Jurkat, Clone E6-1 (cell line): ENCODE measurements at regions not wholly inside any gene's neighbourhood (a gene's known extent, or its start where the extent isn't known, plus 50 kb on each side); places are given as distances from the start of the nearest gene placed in this dataset.
"Not testable (repeated sequence)": the region's sequence is repeated elsewhere in the genome, so short reads cannot be mapped to it uniquely, and the experiment has no call there.

ENCODE experiments used
- DNase-seq: peaks from one replicate; pipeline ENCODE4 v3.0.0-alpha.2; 2011; ENCODE audit warnings: low read depth, low spot score
- H3K4me3 ChIP-seq: 2 replicates; pipeline ENCODE4 v1.5.1; 2011; ENCODE audit warnings: mild to moderate bottlenecking, low read length, control low read depth, moderate library complexity

GRCh38 chr2:60359569-60359968 lies 193.9 kb downstream of the BCL11A start:
- DNase-seq = peak; percentile 62
- no peak overlapping the region for H3K4me3 ChIP-seq

- no peak for DNase-seq
- no peak overlapping the region for H3K4me3 ChIP-seq
Measured at GRCh38 chr2:60358476-60358875, 195.0 kb downstream of the BCL11A start.

- no peak for DNase-seq
- no peak overlapping the region for H3K4me3 ChIP-seq
Measured at GRCh38 chr2:60357996-60358395, 195.5 kb downstream of the BCL11A start.

- no peak for DNase-seq
- no peak overlapping the region for H3K4me3 ChIP-seq
Measured at GRCh38 chr2:60356346-60356745, 197.1 kb downstream of the BCL11A start.

- peak; percentile 22 for DNase-seq
- H3K4me3 ChIP-seq = no peak overlapping the region
Measured at GRCh38 chr2:60355849-60356261, 197.6 kb downstream of the BCL11A start.

- no peak for DNase-seq
- H3K4me3 ChIP-seq = no peak overlapping the region
Measured at GRCh38 chr2:60354713-60355112, 198.7 kb downstream of the BCL11A start.

GRCh38 chr2:60353863-60354262 lies 199.6 kb downstream of the BCL11A start:
- H3K4me3 ChIP-seq = no peak overlapping the region
- DNase-seq = no peak

GRCh38 chr2:60353406-60353800 lies 200.1 kb downstream of the BCL11A start:
- DNase-seq = no peak
- H3K4me3 ChIP-seq = no peak overlapping the region

GRCh38 chr2:60352491-60353405 lies 200.7 kb downstream of the BCL11A start:
- DNase-seq = no peak
- H3K4me3 ChIP-seq = no peak overlapping the region

- no peak overlapping the region for H3K4me3 ChIP-seq
- DNase-seq = no peak
Measured at GRCh38 chr2:60351802-60352201, 201.7 kb downstream of the BCL11A start.

- DNase-seq = no peak
- H3K4me3 ChIP-seq = no peak overlapping the region
Measured at GRCh38 chr2:60351321-60351720, 202.1 kb downstream of the BCL11A start.

- H3K4me3 ChIP-seq = no peak overlapping the region
- no peak for DNase-seq
Measured at GRCh38 chr2:60350791-60351190, 202.7 kb downstream of the BCL11A start.

GRCh38 chr2:60347781-60348180 lies 205.7 kb downstream of the BCL11A start:
- no peak for DNase-seq
- no peak overlapping the region for H3K4me3 ChIP-seq

GRCh38 chr2:60342491-60342890 lies 211.0 kb downstream of the BCL11A start:
- H3K4me3 ChIP-seq = not testable (repeated sequence)

GRCh38 chr2:60341151-60341550 lies 212.3 kb downstream of the BCL11A start:
- DNase-seq = no peak

More at GRCh38 chr2:60342491-60342890, 211.0 kb downstream of the BCL11A start:
- DNase-seq = not testable (repeated sequence)

GRCh38 chr2:60339286-60339685 lies 214.2 kb downstream of the BCL11A start:
- H3K4me3 ChIP-seq = no peak overlapping the region
- no peak for DNase-seq

More at GRCh38 chr2:60341151-60341550, 212.3 kb downstream of the BCL11A start:
- no peak overlapping the region for H3K4me3 ChIP-seq

GRCh38 chr2:60337142-60337497 lies 216.3 kb downstream of the BCL11A start:
- peak; percentile 7 for DNase-seq

GRCh38 chr2:60336442-60337141 lies 216.9 kb downstream of the BCL11A start:
- no peak overlapping the region for H3K4me3 ChIP-seq
- DNase-seq = no peak

More at GRCh38 chr2:60337142-60337497, 216.3 kb downstream of the BCL11A start:
- no peak overlapping the region for H3K4me3 ChIP-seq

- no peak overlapping the region for H3K4me3 ChIP-seq
Measured at GRCh38 chr2:60335533-60336237, 217.8 kb downstream of the BCL11A start.

GRCh38 chr2:60334610-60335009 lies 218.8 kb downstream of the BCL11A start:
- DNase-seq = no peak
- no peak overlapping the region for H3K4me3 ChIP-seq

More at GRCh38 chr2:60335533-60336237, 217.8 kb downstream of the BCL11A start:
- DNase-seq = no peak
